Left lobe of liver (tissue), 2 donors: ENCODE measurements at regions not wholly inside any gene's neighbourhood (a gene's known extent, or its start where the extent isn't known, plus 50 kb on each side); places are given as distances from the start of the nearest gene placed in this dataset.

ENCODE experiments used
- ATAC-seq: fragments of 200-7000 bp; cut with Tn5 transposase; one replicate; pipeline ENCODE4 v1.9.1; 2020; ENCODE audit warnings: mild to moderate bottlenecking, moderate library complexity
- DNase-seq: peaks from one replicate; pipeline ENCODE4 v3.0.0-alpha.2; 2020; ENCODE audit warnings: low spot score
- donor health status: DM: no; HTN: no; CAD: no; lungs with moderate emphysema.
- donor health status: DM: no; HTN: yes; CAD: no.

- peak; percentile 91 for ATAC-seq
- peak; percentile 55 for DNase-seq
Observed at GRCh38 chr4:129641179-129641578, 545.2 kb downstream of the C4orf33 start.

DNA sequence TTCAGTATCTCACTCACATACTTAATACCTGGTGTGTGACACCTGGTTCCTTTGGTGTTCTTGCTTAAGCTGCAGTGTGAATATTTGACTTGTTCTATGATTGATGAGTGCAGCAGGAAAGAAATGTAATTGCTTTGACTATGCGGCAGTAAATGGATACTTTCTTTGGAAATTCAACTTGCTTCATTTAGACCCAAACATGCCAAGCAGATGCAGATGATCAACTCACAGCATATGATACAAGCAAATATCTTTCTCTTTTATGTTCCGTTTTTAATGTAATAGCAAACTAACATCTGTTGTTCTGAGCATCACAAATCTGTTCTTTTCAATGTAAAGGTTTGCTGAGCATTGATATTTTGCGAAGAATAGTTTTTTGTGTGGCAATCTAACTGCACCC lies 549.5 kb downstream of the C4orf33 start:
- ATAC-seq: no peak
- DNase-seq: no peak

GRCh38 chr4:129668092-129668491 lies 572.1 kb downstream of the C4orf33 start:
- DNase-seq (no peak), ATAC-seq (no peak)

DNA sequence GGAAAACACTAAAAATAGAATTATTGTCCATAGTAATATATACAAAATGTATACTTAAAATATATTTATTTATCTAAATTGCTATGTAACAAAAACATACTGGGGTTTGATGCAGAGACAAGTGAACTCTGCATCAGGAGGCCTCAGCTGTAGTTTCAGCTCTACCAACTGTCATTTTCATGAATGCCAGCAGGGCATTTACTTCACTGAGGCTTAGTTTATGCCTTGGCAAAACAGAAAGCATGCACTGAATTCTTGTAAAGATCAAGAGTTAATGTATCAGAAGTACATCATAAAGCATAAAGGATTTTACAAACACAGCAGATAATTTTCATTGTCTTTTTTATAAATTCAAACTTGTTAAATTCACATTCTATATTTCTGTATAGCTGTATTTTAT lies 577.0 kb downstream of the C4orf33 start:
- ATAC-seq (no peak), DNase-seq (no peak)

- ATAC-seq (no peak), DNase-seq (no peak)
Observed at GRCh38 chr4:129675036-129675435, 579.1 kb downstream of the C4orf33 start.

DNA sequence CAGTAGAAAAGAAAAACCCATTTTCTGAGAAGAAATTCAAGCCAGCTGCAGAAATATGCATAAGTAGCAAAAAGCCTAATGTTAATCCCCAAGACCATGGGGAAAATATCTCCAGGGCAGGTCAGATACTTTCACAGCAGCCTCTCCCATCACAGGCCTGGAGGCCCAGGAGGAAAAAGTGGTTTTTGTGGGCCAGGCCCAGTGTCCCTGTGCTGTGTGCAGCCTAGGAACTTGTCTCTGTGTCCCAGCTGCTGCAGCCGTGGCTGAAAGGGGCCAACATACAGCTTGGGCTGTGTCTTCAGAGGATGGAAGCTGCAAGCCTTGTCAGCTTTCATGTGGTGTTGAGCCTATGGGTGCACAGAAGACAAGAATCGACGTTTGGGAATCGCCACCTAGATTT lies 581.0 kb downstream of the C4orf33 start:
- ATAC-seq (no peak), DNase-seq (no peak)

- ATAC-seq: no peak
Observed at GRCh38 chr4:129682586-129682985, 586.6 kb downstream of the C4orf33 start.

DNA sequence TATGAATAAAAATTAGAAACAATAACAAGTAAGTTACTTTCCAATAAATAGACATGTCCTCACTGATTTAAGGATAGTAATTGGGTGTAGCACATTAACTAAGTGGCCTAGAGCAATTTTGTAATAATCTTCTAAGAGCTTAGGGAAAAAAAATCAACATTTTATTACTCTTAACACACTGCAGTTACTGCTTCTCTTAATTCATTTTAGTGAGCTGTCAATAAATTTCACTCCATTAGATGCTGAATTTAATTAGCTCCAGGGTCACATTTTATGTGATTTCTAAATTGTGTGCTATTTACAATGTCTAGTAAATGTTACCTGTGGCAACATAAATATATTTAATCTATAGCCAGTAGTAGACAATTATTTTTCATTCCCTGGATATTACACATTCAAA lies 612.0 kb downstream of the C4orf33 start:
- no peak for DNase-seq
- no peak for ATAC-seq

More at GRCh38 chr4:129682586-129682985, 586.6 kb downstream of the C4orf33 start:
- no peak for DNase-seq

DNA sequence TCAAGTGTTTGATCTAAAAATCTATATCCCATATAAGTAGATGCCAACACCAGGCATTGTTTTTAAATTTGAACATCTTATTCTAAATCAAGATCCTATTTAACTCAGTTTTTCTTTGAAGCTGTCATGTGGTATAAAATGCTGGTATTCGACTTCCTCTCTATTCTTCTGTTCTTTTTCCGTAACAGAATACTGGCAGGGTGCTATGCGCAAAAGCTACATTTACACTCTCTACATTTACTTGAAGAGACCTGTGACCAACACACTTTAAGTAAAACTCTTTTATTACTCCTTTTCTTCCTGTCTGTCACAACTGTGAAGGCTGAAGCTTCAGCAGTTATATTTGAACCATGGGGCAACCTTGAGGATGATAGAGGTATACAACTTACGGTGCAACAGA lies 612.8 kb downstream of the C4orf33 start:
- DNase-seq (no peak), ATAC-seq (no peak)

DNA sequence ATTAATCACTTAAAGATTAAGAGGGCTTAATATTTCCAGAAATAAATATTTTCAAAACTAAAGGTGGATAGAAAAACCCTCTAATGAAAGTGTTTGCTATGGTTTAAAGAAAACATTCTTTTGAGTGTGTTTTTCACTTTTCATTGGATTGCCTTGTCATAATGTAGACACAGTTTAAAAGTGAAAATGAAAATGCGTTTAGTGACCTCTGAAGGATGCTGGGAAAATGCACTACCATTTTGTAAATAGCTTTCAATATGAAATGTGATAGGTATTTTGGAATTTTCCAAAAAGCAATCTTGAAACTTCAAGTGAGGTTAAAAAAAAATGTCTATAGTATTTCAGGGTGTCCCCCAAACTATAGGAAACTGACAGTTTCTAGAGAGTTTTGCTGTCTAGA lies 642.2 kb downstream of the C4orf33 start:
- no peak for ATAC-seq
- no peak for DNase-seq

DNA sequence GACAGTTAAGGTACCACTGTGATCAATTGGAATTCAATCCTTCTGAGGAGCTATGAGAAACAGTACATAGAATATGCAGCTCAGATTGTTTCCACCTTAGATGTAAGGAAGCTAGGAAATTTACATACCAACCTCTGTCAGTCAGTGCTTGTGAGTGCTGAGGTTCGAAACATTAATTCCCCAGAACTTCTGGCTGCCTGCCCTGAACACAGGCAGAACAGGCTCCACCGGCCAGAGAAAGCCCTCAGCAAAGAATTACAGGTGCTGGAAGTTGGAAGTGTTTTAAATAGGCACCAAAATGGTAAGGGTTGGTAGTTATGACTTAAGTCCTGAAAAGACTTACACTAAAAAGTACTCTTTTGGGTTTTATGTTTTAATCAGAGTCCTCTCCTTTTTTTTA lies 651.8 kb downstream of the C4orf33 start:
- DNase-seq: no peak
- no peak for ATAC-seq

DNA sequence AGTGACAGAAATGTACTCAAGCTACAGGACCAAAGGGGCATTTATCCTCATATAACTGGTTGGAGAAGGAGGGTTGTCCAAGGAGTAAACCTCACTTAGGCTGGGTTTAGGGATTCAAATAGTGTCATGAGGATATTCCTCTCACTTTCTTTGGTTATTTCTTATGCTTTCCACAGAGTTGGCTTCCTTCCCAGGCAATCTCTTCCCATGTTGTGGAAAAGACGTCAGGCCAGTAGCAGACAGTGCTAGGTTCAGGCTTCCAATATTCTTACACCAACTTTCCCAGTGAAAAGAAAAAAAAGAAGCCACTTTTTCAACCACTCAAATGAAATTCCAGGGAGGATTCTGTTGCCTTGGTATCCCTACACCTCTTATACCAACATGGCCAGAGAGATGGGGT lies 653.0 kb downstream of the C4orf33 start:
- no peak for DNase-seq
- no peak for ATAC-seq

- no peak for ATAC-seq
Observed at GRCh38 chr4:129751646-129752045, 655.7 kb downstream of the C4orf33 start.

GRCh38 chr4:129783596-129783995 lies 687.6 kb downstream of the C4orf33 start:
- no peak for ATAC-seq
- no peak for DNase-seq

More at GRCh38 chr4:129751646-129752045, 655.7 kb downstream of the C4orf33 start:
- no peak for DNase-seq

DNA sequence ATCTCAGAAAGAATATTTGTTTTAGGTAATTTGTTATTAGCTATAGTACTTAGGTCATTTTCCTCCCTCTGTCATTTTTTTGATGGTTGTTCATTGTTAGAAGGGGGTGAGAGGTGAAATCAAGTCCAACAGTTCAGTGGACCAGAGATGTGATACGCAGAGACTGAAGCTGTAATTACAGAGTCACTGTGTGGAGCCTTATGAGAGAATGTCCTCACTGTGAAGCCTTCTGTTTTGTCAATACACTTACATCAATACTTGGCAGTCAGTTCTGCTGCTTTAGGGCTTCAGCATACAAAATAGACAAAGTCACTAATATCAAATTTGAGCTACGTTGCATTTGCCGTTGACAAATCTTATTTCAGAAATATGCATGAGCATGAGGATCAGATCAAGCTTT lies 692.5 kb downstream of the C4orf33 start:
- DNase-seq: no peak
- no peak for ATAC-seq

- ATAC-seq: no peak
- DNase-seq: no peak
Observed at GRCh38 chr4:129804461-129804981, 708.6 kb downstream of the C4orf33 start.

- DNase-seq: no peak
- no peak for ATAC-seq
Observed at GRCh38 chr4:129806986-129807385, 711.0 kb downstream of the C4orf33 start.

GRCh38 chr4:129808242-129808641 lies 712.3 kb downstream of the C4orf33 start:
- DNase-seq: no peak

DNA sequence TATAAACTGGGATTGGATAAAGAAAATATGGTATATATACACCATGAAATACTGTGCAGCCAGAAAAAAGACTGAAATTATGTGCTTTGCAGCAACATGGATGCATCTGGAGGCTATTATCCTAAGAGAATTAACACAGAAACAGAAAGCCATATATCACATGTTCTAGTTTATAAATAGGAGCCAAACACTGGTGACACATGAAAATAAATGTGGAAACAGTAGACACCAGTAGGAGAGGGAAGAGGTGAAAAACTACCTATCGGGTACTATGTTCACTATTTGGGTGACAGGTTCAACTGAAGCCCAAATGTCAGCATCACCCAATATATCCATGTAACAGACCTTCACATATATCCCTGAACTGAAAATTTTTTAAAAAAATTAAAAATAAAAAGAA lies 725.1 kb downstream of the C4orf33 start:
- DNase-seq (no peak), ATAC-seq (no peak)

More at GRCh38 chr4:129808242-129808641, 712.3 kb downstream of the C4orf33 start:
- ATAC-seq: no peak

DNA sequence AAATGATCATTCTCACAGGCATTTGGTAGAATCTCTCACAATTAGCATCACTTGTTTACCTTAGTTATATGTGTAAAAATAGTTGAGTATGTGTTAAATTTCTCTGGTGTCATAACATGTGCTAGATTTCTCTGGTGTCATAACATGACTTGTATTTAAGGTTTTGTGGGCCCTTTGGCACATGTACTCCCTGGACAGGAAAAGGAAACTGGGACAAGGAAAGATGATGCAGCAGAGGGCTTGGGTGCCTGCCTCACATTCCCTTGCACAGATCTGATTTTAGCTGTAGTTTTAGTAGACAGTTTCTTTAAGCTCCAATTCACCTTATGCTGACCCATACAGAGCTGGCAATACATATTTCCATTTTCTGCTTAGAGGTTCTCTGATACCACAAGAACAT lies 726.0 kb downstream of the C4orf33 start:
- DNase-seq (no peak), ATAC-seq (no peak)

- no peak for DNase-seq
- ATAC-seq: no peak
Observed at GRCh38 chr4:129822701-129823100, 726.7 kb downstream of the C4orf33 start.

GRCh38 chr4:129823105-129823504 lies 727.2 kb downstream of the C4orf33 start:
- no peak for ATAC-seq
- DNase-seq: no peak

DNA sequence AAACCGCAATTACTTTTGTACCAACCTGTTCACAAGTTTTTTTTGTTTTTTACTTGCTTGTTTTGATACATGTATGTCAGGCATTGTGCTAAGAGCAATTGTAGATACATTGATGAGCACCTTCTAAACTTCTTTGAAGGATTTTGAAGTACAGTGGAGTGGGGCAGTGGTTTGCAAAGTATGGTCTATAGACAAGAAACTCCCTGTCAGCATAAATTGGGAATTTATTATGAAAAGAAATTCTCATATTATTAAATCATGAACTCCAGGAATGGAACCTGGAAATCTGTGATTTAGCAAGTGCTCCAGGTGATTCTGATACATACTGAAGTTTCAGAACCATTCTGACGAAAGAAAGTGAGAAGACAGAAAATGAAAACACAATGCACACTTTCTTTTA lies 733.4 kb downstream of the C4orf33 start:
- DNase-seq (no peak), ATAC-seq (no peak)

DNA sequence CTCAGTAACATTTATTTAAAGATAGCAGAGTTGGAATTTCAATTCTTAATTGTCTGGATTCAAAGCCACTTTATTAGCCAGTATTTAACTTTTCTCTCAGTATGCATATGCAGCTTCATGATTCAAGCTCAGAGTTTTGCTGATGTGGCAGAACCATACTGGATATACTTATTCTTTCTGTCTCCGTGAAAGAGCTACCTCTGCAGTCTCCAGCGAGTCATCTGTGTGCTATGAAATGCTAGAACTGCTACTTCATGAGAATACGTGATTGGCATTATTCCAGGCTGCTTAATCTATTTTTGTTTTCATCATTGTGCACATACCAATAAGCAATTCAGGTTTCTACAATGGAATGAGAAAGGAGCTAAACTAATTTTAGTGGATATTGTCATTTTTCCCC lies 743.7 kb downstream of the C4orf33 start:
- ATAC-seq: no peak
- DNase-seq: no peak
